HG02943 (cell line): ENCODE measurements at regions not wholly inside any gene's neighbourhood (a gene's known extent, or its start where the extent isn't known, plus 50 kb on each side); places are given as distances from the start of the nearest gene placed in this dataset.
"Not testable (repeated sequence)": the region's sequence is repeated elsewhere in the genome, so short reads cannot be mapped to it uniquely, and the experiment has no call there.

Source experiments
- ATAC-seq: cut with Tn5 transposase; IDR thresholded peaks from one replicate; pipeline ENCODE4 v1.9.1; 2021; ENCODE audit warnings: mild to moderate bottlenecking, low read depth, moderate library complexity; ENCODE audit not compliant: unreplicated experiment

DNA sequence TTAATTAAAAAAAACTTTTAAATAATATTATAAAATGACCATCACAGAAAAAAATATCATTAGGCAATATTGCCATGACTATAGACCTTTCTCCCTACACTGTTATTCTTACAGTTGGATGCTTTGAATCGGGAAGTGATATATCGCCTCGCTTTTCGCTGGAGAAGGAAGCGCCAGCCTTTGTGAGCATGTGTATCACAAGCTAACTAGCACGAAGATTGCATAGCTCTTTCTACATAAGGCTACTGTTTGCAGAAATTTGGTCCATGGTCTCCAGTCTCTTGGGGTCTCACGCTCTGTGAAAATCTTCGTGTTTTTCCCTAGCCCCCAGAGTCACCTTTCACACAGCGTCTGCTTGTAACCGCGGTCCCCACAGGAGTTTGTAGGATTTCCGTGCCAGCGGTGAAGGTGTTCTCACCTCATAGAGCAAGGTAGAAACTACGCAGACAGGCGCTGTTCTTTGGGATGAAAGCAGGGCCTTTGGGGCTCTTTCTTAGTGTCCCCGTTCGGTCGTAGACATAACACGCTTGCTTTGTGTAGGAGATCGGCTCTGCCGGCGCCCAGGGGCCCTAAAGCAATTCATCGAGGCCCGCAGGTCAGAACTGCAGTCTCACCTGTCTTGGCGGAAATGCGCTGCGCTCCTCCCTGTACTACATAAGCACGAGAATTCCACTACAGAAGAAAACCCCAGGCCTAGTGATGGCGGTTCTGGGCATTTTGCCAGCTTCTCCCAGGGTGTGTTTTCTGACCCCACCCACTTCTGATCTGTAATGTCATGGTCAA, 214.5 kb upstream of the NOTCH2NLA start:
- not testable (repeated sequence) for ATAC-seq

DNA sequence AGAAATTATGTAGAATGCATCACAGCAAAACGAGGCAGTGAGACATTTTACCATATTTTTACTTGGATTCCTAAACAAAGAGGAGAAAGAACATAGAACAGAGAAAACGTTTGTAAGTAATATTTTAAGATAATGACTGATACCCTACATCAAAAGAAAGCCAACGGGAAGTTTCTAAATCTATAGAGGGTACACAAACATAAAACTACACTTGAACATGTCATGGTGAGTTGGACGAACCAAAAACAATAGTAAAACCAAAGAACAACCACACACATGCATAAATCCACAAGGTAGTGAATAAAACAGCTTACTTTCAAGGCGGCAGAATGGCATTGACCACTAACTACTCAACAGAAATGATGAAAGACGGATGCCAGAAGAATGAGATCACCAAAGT, 209.7 kb upstream of the NOTCH2NLA start:
- not testable (repeated sequence) for ATAC-seq

GRCh38 chr1:146416642-146417041, 187.8 kb upstream of the NOTCH2NLA start:
- not testable (repeated sequence) for ATAC-seq

GRCh38 chr1:146415017-146415416, 186.2 kb upstream of the NOTCH2NLA start:
- not testable (repeated sequence) for ATAC-seq

GRCh38 chr1:146413911-146414310, 185.1 kb upstream of the NOTCH2NLA start:
- not testable (repeated sequence) for ATAC-seq

DNA sequence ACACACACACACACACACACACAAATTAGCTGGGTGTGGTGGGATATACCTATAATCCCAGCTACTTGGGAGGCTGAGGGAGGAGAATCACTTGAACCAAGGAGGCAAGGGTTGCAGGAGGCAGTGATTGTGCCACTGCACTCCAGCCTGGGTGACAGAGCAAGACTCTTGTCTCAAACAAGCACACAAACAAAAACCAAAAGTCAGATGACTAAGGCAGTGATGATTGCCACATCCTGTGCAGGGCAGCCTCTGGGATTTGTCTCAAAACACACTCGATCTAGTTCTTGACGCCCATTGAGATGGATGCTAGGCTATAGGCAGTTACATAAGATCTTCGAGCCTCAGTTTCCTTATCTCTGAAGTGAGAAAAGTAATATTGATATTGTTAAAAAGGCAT, 183.1 kb upstream of the NOTCH2NLA start:
- not testable (repeated sequence) for ATAC-seq

GRCh38 chr1:146409817-146410441, 181.1 kb upstream of the NOTCH2NLA start:
- not testable (repeated sequence) for ATAC-seq

- ATAC-seq: not testable (repeated sequence)
Measured at GRCh38 chr1:146409116-146409801, 180.4 kb upstream of the NOTCH2NLA start.

DNA sequence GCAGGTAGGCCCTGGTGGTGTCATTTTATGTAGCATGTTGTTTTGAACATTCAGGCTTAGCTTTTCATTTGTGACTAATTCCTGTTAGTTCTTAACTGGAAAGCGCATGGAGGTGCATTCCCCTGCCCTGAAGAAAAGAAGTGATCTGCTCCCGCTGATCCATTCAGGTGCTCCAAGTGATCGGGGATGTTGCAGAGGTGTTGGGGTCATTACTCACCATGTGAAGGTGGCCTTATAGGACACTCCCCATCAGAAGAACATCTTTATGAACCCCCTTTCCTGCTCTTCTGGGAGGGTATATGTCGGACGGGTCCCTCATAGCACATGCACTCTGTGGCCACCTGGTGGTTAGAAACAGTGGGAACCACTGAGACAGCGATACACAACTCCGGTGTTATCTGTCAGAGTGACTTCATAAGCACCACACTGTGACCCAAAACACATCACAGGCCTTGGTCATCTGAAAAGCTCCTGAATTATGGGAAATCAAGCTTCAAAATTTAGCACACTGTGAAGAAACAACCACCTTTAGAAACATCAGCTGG, 172.5 kb upstream of the NOTCH2NLA start:
- ATAC-seq: not testable (repeated sequence)

DNA sequence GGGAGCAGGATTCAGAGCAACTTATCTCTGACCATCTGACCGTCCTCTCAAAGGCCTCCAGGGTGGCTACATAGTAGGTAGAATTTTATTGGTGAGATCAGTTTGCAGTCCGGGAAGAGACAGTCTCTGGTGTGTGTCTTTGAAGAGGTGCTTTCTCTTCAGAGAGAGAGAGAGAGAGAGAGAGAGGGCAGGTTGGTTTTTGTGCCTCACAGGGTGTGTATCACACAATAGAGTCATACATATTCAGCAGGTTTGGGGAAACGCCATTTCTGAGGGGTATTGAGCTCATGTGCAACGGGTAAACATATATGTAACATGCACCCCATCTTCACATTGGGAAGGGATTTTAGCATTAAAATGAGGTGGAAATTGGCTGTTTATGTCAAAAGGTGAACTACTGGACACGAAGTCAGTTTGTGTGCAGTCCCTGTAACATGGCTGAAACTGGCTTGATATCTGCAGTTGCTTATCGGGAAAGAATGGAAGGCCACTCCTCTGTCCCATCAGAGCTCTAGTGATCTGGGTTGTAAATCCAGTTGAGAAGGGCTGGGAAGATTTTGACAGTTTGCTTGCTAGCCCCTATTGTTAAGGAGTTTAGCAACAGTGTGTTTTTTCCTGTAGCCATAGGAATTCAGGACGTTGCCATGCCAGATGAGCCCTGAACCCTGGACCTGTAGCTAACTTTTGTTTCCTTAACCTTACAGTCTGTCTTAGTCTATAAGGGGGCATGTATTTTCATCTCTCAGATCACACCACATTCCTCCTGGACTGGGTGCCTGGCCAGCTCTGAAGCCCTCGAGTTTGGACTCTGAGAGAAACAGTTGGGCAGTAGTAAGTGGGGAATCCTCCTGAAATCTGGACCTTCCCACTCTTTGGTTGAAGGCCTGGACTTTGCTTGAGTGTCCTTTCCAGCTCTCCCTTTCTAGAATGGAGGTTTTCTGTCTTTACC, 171.6 kb upstream of the NOTCH2NLA start:
- ATAC-seq: not testable (repeated sequence)

DNA sequence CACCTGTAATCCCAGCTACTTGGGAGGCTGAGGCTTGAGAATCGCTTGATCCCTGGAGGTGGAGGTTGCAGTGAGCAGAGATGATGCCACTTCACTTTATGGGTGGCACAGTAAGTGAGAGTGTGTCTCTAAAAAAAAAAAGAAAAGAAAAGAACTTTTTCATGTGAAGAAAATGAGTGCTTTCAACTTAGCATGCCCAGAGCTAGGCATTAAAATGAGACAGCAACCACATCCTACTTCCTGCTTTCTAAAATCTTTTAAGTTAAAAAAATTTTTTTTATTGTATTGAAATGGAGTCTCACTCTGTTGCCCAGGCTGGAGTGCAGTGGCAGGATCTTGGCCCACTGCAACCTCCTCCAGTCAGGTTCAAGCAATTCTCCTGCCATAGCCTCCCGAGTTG, 170.4 kb upstream of the NOTCH2NLA start:
- not testable (repeated sequence) for ATAC-seq

DNA sequence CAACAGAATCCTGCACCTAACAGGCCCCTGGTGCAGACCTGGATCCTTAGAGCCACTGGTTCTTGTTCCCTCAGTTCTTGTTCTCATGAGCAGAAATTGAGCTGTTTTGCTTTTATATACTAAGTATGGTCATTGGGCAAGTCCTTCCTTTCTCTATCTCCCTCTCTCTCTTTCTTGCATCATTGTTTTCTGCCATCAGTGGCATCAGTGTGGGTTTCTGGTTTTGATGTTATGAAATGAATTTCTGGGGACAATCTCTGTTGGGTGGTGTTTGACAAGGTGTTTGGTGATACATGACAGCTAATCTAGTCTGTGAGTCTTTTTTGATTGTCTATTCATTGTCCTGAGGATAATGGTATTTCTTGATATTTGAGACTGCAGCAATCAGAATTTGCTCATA, 168.0 kb upstream of the NOTCH2NLA start:
- not testable (repeated sequence) for ATAC-seq

DNA sequence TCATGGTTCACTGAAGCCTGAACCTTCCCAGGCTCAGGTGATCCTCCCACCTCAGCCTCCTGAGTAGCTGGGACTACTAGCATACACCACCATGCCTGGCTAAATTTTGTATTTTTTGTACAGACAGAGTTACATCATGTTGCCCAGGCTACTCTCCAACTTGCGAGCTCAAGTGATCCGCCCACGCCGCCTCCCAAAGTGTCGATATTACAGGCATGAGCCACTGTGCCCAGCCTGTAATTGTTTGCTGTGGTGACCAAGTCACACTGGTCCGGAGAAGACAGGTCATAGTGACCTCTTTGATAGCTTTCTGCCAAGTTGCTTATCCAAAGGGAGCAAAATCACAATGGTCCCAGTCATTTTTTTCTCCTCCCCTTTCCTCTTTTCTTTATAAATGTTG, 167.4 kb upstream of the NOTCH2NLA start:
- not testable (repeated sequence) for ATAC-seq

DNA sequence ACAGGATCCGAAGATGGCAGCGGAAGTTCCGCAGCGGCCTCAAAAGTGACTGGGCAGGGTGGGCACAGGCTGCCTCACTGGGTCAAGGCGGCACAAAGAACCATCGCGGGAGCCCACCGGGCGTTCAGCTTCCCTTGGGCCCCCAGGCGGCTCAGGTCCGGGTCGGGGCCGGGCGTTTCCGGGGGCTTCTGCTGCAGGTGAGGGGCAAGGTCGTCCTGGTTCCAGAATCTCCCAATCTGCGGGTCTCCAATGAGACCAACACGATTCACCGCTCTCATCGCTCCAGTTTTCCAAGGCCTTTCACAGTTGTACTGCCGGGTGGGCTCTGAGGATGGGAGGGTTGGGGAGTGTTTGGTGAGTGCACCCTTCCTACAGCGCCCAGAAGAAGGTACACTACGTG, 165.0 kb upstream of the NOTCH2NLA start:
- not testable (repeated sequence) for ATAC-seq

GRCh38 chr1:146393154-146393553, 164.3 kb upstream of the NOTCH2NLA start:
- ATAC-seq: not testable (repeated sequence)

- not testable (repeated sequence) for ATAC-seq
Measured at GRCh38 chr1:146389178-146389577, 160.4 kb upstream of the NOTCH2NLA start.

GRCh38 chr1:146387750-146388469, 159.1 kb upstream of the NOTCH2NLA start:
- not testable (repeated sequence) for ATAC-seq

DNA sequence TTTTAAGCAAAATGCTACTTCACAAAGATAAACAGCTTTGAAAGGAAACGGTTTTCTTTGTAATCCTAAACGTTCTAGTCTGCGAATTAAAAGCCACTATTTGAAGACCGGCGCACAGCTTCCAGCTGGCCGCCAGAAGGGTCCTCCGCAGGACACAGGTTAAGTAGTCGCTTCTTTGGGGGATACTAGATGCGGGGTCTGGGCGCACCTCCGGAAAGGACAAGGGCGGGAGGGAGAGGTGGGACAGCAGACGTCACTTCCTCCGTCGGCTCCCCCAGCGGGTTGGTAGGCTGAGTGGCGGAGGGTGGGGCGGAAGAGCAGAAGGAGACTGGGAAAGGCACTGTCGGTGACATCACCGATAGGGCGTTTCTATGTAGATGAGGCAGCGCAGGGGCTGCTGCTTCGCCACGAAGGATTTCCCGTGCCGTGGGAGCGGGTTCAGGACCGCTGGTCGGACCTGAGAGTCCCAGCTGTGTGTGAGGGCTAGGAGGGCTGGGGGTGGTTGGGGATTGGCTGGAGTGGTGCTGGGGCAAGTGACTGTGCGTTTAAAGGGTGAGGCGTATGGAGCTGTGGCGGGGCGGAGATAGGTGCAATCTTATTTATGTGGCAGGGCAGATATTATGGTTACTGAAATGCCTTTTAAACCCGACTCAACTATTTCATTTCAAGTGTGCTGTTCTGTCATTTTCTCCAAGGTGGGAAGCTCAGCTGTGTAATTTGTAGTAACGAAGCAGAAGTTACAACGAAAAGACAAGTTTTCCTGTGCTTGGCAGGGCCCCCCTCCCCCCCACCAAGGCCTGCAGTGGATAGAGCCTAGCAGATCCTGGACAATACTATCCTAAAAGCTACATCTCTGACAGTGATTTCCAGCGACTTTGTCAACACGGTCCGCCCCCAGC, 158.3 kb upstream of the NOTCH2NLA start:
- ATAC-seq: peak; percentile 94
